IMR-90 (cell line): ENCODE measurements at regions not wholly inside any gene's neighbourhood (a gene's known extent, or its start where the extent isn't known, plus 50 kb on each side); places are given as distances from the start of the nearest gene placed in this dataset.

Experiments
- ATAC-seq: fragments of 200-7000 bp; cut with Tn5 transposase; 2 replicates; pipeline ENCODE4 v1.9.1; 2020; ENCODE audit warnings: low read depth, mild to moderate bottlenecking, moderate library complexity
- BruUV-seq: library from RNA; stranded (reverse); fragments of 400-500 nt; replicated peaks from 2 replicates; lab custom pipeline; 2021; lab: Mats Ljungman, UMichigan
- CTCF ChIA-PET: fragments of 300-600 bp; formaldehyde crosslinking; extraction: SDS; loops from one replicate; lab custom pipeline; 2021; ENCODE audit warnings: antibody characterized with exemption; lab: Yijun Ruan, JAX
- POLR2A ChIA-PET: fragments of 300-600 bp; sonication (Branson Sonifier 250); formaldehyde crosslinking; loops from one replicate; lab custom pipeline; 2022; ENCODE audit warnings: antibody characterized with exemption; ENCODE audit not compliant: unreplicated experiment; lab: Charles Lee
- DNase-seq: peaks from one replicate; pipeline ENCODE4 v3.0.0; 2013
- H2AFZ ChIP-seq: replicated peaks from 2 replicates; pipeline ENCODE3; 2013; ENCODE audit warnings: low read length, mild to moderate bottlenecking; ENCODE audit not compliant: poor library complexity
- H2AK5ac ChIP-seq: 2 replicates; pipeline ENCODE4 v1.6.1; 2013; ENCODE audit warnings: low read depth, low read length, inconsistent platforms
- H2AK9ac ChIP-seq: replicated peaks from 2 replicates; pipeline ENCODE3; 2013; ENCODE audit warnings: mild to moderate bottlenecking, low read depth, low read length, moderate library complexity; ENCODE audit not compliant: poor library complexity
- H2BK120ac ChIP-seq: 2 replicates; pipeline ENCODE4 v1.6.1; 2013; ENCODE audit warnings: low read depth, low read length, inconsistent platforms
- H2BK15ac ChIP-seq: 3 replicates; pipeline ENCODE4 v1.6.1; 2013; ENCODE audit warnings: low read depth, low read length, inconsistent platforms
- H2BK20ac ChIP-seq: 2 replicates; pipeline ENCODE4 v1.6.1; 2013; ENCODE audit warnings: low read depth, mild to moderate bottlenecking, inconsistent platforms, low read length, moderate library complexity
- H2BK5ac ChIP-seq: 2 replicates; pipeline ENCODE4 v1.6.1; 2013; ENCODE audit warnings: mild to moderate bottlenecking, low read depth, low read length, inconsistent platforms; ENCODE audit not compliant: poor library complexity, severe bottlenecking
- H3K14ac ChIP-seq: replicated peaks from 2 replicates; pipeline ENCODE4 v1.6.1; 2013; ENCODE audit warnings: low read depth, low read length, inconsistent platforms
- H3K18ac ChIP-seq: 2 replicates; pipeline ENCODE4 v1.6.1; 2013; ENCODE audit warnings: low read depth, low read length, control low read depth
- H3K23ac ChIP-seq: 2 replicates; pipeline ENCODE4 v1.6.1; 2013; ENCODE audit warnings: low read depth, low read length, inconsistent platforms
- H3K27ac ChIP-seq: 2 replicates; pipeline ENCODE4 v1.5.1; 2013; ENCODE audit warnings: mild to moderate bottlenecking, control low read depth, low read length; ENCODE audit not compliant: insufficient read depth
- H3K27me3 ChIP-seq: 2 replicates; pipeline ENCODE4 v1.6.1; 2013; ENCODE audit warnings: low read length; ENCODE audit not compliant: control insufficient read depth, insufficient read depth
- H3K36me3 ChIP-seq: 2 replicates; pipeline ENCODE4 v1.6.1; 2013; ENCODE audit warnings: low read length, mixed read lengths; ENCODE audit not compliant: control insufficient read depth, insufficient read depth
- H3K4ac ChIP-seq: 2 replicates; pipeline ENCODE4 v1.6.1; 2013; ENCODE audit warnings: low read depth, low read length, inconsistent platforms
- H3K4me1 ChIP-seq: 2 replicates; pipeline ENCODE4 v1.6.1; 2013; ENCODE audit warnings: low read length, mixed read lengths; ENCODE audit not compliant: control insufficient read depth, insufficient read depth
- H3K4me2 ChIP-seq: 2 replicates; pipeline ENCODE4 v1.6.1; 2013; ENCODE audit warnings: low read depth, mild to moderate bottlenecking, control low read depth, low read length, moderate library complexity
- H3K4me3 ChIP-seq: 2 replicates; pipeline ENCODE4 v1.5.1; 2013; ENCODE audit warnings: low read depth, mild to moderate bottlenecking, control low read depth, low read length, moderate library complexity; ENCODE audit not compliant: insufficient read depth
- H3K56ac ChIP-seq: 2 replicates; pipeline ENCODE4 v1.6.1; 2013; ENCODE audit warnings: low read length, inconsistent platforms; ENCODE audit not compliant: insufficient read depth; ENCODE audit errors: extremely low read depth
- H3K79me1 ChIP-seq, 2 experiments: 2 replicates each; pipeline ENCODE4 v1.6.1; 2013; ENCODE audit warnings: low read length in 2 of 2, inconsistent platforms in 1 of 2, low read depth in 1 of 2
- H3K9ac ChIP-seq: 2 replicates; pipeline ENCODE4 v1.6.1; 2013; ENCODE audit warnings: low read depth, low read length, control low read depth
- H3K9me1 ChIP-seq: 2 replicates; pipeline ENCODE4 v1.6.1; 2013; ENCODE audit warnings: low read length, inconsistent platforms; ENCODE audit not compliant: insufficient read depth
- H3K9me3 ChIP-seq: 2 replicates; pipeline ENCODE4 v1.6.1; 2013; ENCODE audit warnings: low read length; ENCODE audit not compliant: control insufficient read depth, insufficient read depth
- H4K20me1 ChIP-seq: 2 replicates; pipeline ENCODE4 v1.6.1; 2013; ENCODE audit warnings: low read length, inconsistent platforms; ENCODE audit not compliant: insufficient read depth
- H4K5ac ChIP-seq: 2 replicates; pipeline ENCODE4 v1.6.1; 2013; ENCODE audit warnings: mild to moderate bottlenecking, low read depth, low read length, control low read depth
- H4K8ac ChIP-seq, 2 experiments: 2 replicates each; pipeline ENCODE4 v1.6.1; 2013; ENCODE audit warnings: low read depth in 2 of 2, low read length in 2 of 2, control low read depth in 1 of 2, inconsistent platforms in 1 of 2
- H4K91ac ChIP-seq: 2 replicates; pipeline ENCODE4 v1.6.1; 2013; ENCODE audit warnings: low read depth, low read length, inconsistent platforms; ENCODE audit not compliant: insufficient read depth
- CHD1 ChIP-seq: IDR thresholded peaks from 2 replicates; pipeline ENCODE4 v1.6.1; 2012; ENCODE audit warnings: low read depth, low read length, improper control_type of control experiment
- MAFK ChIP-seq: IDR thresholded peaks from 2 replicates; pipeline ENCODE4 v1.6.1; 2012; ENCODE audit warnings: low read depth, low read length, improper control_type of control experiment
- MXI1 ChIP-seq: IDR thresholded peaks from 2 replicates; pipeline ENCODE4 v1.6.1; 2012; ENCODE audit warnings: low read depth, mild to moderate bottlenecking, low read length, moderate library complexity, borderline replicate concordance
- POLR2A ChIP-seq: IDR thresholded peaks from 2 replicates; pipeline ENCODE4 v1.6.1; 2012; ENCODE audit warnings: mild to moderate bottlenecking, low read depth, low read length
- RAD21 ChIP-seq: IDR thresholded peaks from 2 replicates; pipeline ENCODE4 v1.6.1; 2012; ENCODE audit warnings: low read length, improper control_type of control experiment
- SMC3 ChIP-seq: fragments of 150-350 bp; IDR thresholded peaks from 2 replicates; pipeline ENCODE4 v1.6.1; 2016; ENCODE audit warnings: low read depth, mild to moderate bottlenecking, antibody characterized with exemption, low read length, moderate library complexity
- WGBS, 2 experiments: methylation state at CpG; one replicate each; pipeline versions ENCODE4 v1.1.5 to v1.1.7; 2013; ENCODE audit warnings: missing lambda C conversion rate in 2 of 2; ENCODE audit not compliant: insufficient read length in 1 of 2; ENCODE audit errors: extremely low coverage in 2 of 2; 5-methylcytosine and 5-hydroxymethylcytosine counted together
- dilution Hi-C: fragments of 300-500 bp; cut with HindIII; formaldehyde crosslinking; loops from one replicate; pipeline ENCODE4 v1.14.3; 2018; ENCODE audit warnings: low sequenced_read_pairs; ENCODE audit not compliant: unreplicated experiment
- in situ Hi-C: fragments of 300-500 bp; cut with MboI; formaldehyde crosslinking; loops from 3 replicates; pipeline ENCODE4 v1.14.3; 2019; ENCODE audit warnings: low sequenced_read_pairs, inconsistent platforms, mixed read lengths
- intact Hi-C: fragments of 100-400 bp; cut with micrococcal nuclease; formaldehyde crosslinking; loops from 2 replicates; pipeline ENCODE4 v1.10.0; 2022
- TF ChIP-seq, protein P1 (sequence below): fragments of 150-350 bp; IDR thresholded peaks from 2 replicates; pipeline ENCODE4 v1.6.1; 2017; ENCODE audit warnings: mild to moderate bottlenecking, antibody characterized with exemption, low read length, low read depth
- TF ChIP-seq, protein P2 (sequence below): conservative IDR thresholded peaks from 2 replicates; pipeline ENCODE4 v1.5.1; 2012; ENCODE audit warnings: mild to moderate bottlenecking, low read depth, low read length, improper control_type of control experiment
- TF ChIP-seq, protein P3 (sequence below): fragments of 150-350 bp; IDR thresholded peaks from 2 replicates; pipeline ENCODE4 v1.6.1; 2016; ENCODE audit warnings: low read depth, mild to moderate bottlenecking, low read length, moderate library complexity, borderline replicate concordance

DNA sequence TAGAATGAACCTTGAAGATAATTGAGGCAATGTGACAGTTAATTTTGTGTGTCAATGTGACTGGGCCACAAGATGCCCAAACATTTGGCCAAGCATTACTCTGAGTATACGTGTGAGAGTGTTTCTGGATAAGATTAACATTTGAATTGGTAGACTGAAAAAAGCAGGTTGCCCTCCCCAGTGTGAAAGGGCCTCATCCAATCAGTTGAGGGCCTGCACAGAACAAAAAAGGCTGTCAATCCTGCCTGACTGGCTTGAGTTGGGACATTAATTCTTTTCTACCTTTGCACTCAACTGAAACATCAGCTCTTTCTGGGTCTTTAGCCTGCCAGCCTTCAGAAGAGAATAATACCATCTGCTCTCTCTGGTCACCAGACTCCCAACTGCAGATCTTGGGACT is 56.6 kb upstream of the PDE1C start:
- no peak overlapping the region for H3K4me2 ChIP-seq
- H3K4me1 ChIP-seq: no peaks in the 10 kb centered on the region
- DNase-seq: no peak
- H2BK20ac ChIP-seq: no peak overlapping the region
- 33% methylated on average over 1 of the region's 1 CpG; no CpG with 5 or more reads in 1 of the 2 experiments for WGBS, 2 experiments
- H3K18ac ChIP-seq: no peak overlapping the region
- ChIA-PET POLR2A (no interaction called here), CTCF (no interaction called here)
- no peak overlapping the region for H3K4me3 ChIP-seq
- intact Hi-C loops (no loop called here), dilution Hi-C loops (no loop called here), in situ Hi-C loops (no loop called here)
- no peaks in the 10 kb centered on the region for H4K20me1 ChIP-seq
- no peaks in the 10 kb centered on the region for H3K9me1 ChIP-seq
- H3K4ac ChIP-seq: no peak overlapping the region
- no peak overlapping the region for H4K91ac ChIP-seq
- no peak overlapping the region for H2AK5ac ChIP-seq
- no peak overlapping the region for H2BK5ac ChIP-seq
- no peak overlapping the region for H2BK15ac ChIP-seq
- no peak overlapping the region for H3K9ac ChIP-seq
- no peak overlapping the region for H3K23ac ChIP-seq
- no peak for ATAC-seq
- no peak overlapping the region for H4K8ac ChIP-seq
- no peak overlapping the region for H2AFZ ChIP-seq
- no peaks in the 10 kb centered on the region for H3K27me3 ChIP-seq
- H4K5ac ChIP-seq: no peak overlapping the region
- no peak overlapping the region for H2BK120ac ChIP-seq
- no peak overlapping the region for H2AK9ac ChIP-seq
- TF ChIP-seq POLR2A (no peak), RAD21 (no peak), MXI1 (no peak), CHD1 (no peak), SMC3 (no peak), MAFK (no peak)
- TF ChIP-seq, protein P1, sequence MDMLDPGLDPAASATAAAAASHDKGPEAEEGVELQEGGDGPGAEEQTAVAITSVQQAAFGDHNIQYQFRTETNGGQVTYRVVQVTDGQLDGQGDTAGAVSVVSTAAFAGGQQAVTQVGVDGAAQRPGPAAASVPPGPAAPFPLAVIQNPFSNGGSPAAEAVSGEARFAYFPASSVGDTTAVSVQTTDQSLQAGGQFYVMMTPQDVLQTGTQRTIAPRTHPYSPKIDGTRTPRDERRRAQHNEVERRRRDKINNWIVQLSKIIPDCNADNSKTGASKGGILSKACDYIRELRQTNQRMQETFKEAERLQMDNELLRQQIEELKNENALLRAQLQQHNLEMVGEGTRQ: no peak
- TF ChIP-seq, protein P2, sequence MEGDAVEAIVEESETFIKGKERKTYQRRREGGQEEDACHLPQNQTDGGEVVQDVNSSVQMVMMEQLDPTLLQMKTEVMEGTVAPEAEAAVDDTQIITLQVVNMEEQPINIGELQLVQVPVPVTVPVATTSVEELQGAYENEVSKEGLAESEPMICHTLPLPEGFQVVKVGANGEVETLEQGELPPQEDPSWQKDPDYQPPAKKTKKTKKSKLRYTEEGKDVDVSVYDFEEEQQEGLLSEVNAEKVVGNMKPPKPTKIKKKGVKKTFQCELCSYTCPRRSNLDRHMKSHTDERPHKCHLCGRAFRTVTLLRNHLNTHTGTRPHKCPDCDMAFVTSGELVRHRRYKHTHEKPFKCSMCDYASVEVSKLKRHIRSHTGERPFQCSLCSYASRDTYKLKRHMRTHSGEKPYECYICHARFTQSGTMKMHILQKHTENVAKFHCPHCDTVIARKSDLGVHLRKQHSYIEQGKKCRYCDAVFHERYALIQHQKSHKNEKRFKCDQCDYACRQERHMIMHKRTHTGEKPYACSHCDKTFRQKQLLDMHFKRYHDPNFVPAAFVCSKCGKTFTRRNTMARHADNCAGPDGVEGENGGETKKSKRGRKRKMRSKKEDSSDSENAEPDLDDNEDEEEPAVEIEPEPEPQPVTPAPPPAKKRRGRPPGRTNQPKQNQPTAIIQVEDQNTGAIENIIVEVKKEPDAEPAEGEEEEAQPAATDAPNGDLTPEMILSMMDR: no peak
- TF ChIP-seq, protein P3, sequence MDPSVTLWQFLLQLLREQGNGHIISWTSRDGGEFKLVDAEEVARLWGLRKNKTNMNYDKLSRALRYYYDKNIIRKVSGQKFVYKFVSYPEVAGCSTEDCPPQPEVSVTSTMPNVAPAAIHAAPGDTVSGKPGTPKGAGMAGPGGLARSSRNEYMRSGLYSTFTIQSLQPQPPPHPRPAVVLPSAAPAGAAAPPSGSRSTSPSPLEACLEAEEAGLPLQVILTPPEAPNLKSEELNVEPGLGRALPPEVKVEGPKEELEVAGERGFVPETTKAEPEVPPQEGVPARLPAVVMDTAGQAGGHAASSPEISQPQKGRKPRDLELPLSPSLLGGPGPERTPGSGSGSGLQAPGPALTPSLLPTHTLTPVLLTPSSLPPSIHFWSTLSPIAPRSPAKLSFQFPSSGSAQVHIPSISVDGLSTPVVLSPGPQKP: no peak
- no peak overlapping the region for H3K14ac ChIP-seq
- H3K56ac ChIP-seq: no peak overlapping the region
- no peak overlapping the region for H3K27ac ChIP-seq
- BruUV-seq: no TSS peak
- no peaks in the 10 kb centered on the region for H3K36me3 ChIP-seq
- no peaks in the 10 kb centered on the region for H3K9me3 ChIP-seq
- H3K79me1 ChIP-seq: no peaks in the 10 kb centered on the region
